Activated B cell treated with CpG ODN at 0.5 μM for 24 hours (primary cell): ENCODE measurements at regions not wholly inside any gene's neighbourhood (a gene's known extent, or its start where the extent isn't known, plus 50 kb on each side); places are given as distances from the start of the nearest gene placed in this dataset.
"Not testable (repeated sequence)": the region's sequence is repeated elsewhere in the genome, so short reads cannot be mapped to it uniquely, and the experiment has no call there.

Experiments used
- ATAC-seq: fragments of 200-7000 bp; cut with Tn5 transposase; one replicate; pipeline ENCODE4 v1.10.0; 2021; ENCODE audit warnings: low read depth, mild to moderate bottlenecking, moderate library complexity
- CTCF ChIA-PET: fragments of 350-600 bp; sonication (Branson Sonifier 250); formaldehyde crosslinking; loops from one replicate; lab custom pipeline; 2021; ENCODE audit warnings: antibody characterized with exemption; lab: Charles Lee
- POLR2A ChIA-PET: fragments of 350-600 bp; sonication (Branson Sonifier 250); formaldehyde crosslinking; loops from one replicate; lab custom pipeline; 2021; ENCODE audit warnings: antibody characterized with exemption; lab: Charles Lee
- DNase-seq: peaks from one replicate; pipeline ENCODE4 v3.0.0; 2022
- H3K27ac Mint-ChIP-seq: one replicate; pipeline ENCODE4 v1.8.0; 2020; ENCODE audit warnings: mixed read lengths
- H3K27me3 Mint-ChIP-seq: one replicate; pipeline ENCODE4 v1.8.0; 2021; ENCODE audit warnings: mixed read lengths
- H3K36me3 Mint-ChIP-seq: one replicate; pipeline ENCODE4 v1.8.0; 2021; ENCODE audit warnings: low read depth, mixed read lengths
- H3K4me1 Mint-ChIP-seq: one replicate; pipeline ENCODE4 v1.8.0; 2021; ENCODE audit warnings: mixed read lengths
- H3K4me3 Mint-ChIP-seq: one replicate; pipeline ENCODE4 v1.8.0; 2020; ENCODE audit warnings: mild to moderate bottlenecking, mixed read lengths
- H3K9me3 Mint-ChIP-seq: one replicate; pipeline ENCODE4 v1.8.0; 2020; ENCODE audit warnings: mixed read lengths
- CTCF ChIP-seq: fragments of 200-600 bp; IDR thresholded peaks from one replicate; pipeline ENCODE4 v1.8.0; 2022; ENCODE audit warnings: antibody characterized with exemption, mild to moderate bottlenecking
- intact Hi-C: fragments of 100-400 bp; cut with micrococcal nuclease; formaldehyde crosslinking; loops from one replicate; pipeline ENCODE4 v1.15.1; 2024

- no peak for TF ChIP-seq CTCF
- Mint-ChIP-seq H3K27ac (no peak overlapping the region), H3K27me3 (no peaks in the 10 kb centered on the region), H3K9me3 (no peaks in the 10 kb centered on the region), H3K4me1 (no peaks in the 10 kb centered on the region), H3K4me3 (no peak overlapping the region), H3K36me3 (no peaks in the 10 kb centered on the region)
- POLR2A ChIA-PET = no interaction called here
- DNase-seq = no peak
- CTCF ChIA-PET = no interaction called here
- intact Hi-C loops = no loop called here
- ATAC-seq = no peak
These were observed 660.7 kb downstream of the LMO4 start for GRCh38 chr1:87989346-87989745.

GRCh38 chr1:87992536-87992935, 663.9 kb downstream of the LMO4 start:
- CTCF ChIA-PET, H3K9me3 Mint-ChIP-seq, H3K27ac Mint-ChIP-seq, POLR2A ChIA-PET, H3K4me1 Mint-ChIP-seq, intact Hi-C loops, H3K4me3 Mint-ChIP-seq, H3K27me3 Mint-ChIP-seq, ATAC-seq, DNase-seq, H3K36me3 Mint-ChIP-seq: not testable (repeated sequence)

GRCh38 chr1:87993051-87993450, 664.4 kb downstream of the LMO4 start:
- peaks cover 3% of the 10 kb centered on the region for H3K27me3 Mint-ChIP-seq
- no peak for TF ChIP-seq CTCF
- ChIA-PET CTCF (no interaction called here), POLR2A (no interaction called here)
- ATAC-seq (no peak), DNase-seq (no peak)
- no peaks in the 10 kb centered on the region for H3K4me1 Mint-ChIP-seq
- H3K36me3 Mint-ChIP-seq = no peaks in the 10 kb centered on the region
- no peak overlapping the region for H3K4me3 Mint-ChIP-seq
- H3K27ac Mint-ChIP-seq = no peak overlapping the region
- intact Hi-C loops = no loop called here
- H3K9me3 Mint-ChIP-seq = no peaks in the 10 kb centered on the region

DNA sequence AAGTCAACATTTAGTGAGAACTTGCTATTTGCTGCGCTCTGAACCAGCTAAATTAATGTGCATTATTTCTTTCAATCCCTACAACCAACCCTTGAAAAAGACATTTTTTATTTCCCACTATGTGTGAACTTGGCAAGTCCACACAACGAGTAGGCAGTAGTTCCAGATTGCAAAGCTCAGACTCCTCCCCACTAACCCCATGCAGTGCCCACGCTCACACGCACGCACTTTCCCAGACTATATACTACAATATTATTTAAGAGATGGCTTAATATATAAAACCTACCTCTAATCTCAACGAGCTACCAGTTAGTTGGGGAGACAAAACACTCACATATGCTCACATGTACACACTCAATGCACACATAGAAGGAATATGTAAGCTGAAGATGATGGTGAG, 671.2 kb downstream of the LMO4 start:
- intact Hi-C loops = no loop called here
- TF ChIP-seq CTCF = no peak
- DNase-seq (no peak), ATAC-seq (no peak)
- Mint-ChIP-seq H3K4me3 (no peak overlapping the region), H3K36me3 (no peaks in the 10 kb centered on the region), H3K27ac (no peak overlapping the region), H3K4me1 (no peaks in the 10 kb centered on the region), H3K27me3 (peaks cover 8% of the 10 kb centered on the region), H3K9me3 (no peaks in the 10 kb centered on the region)
- POLR2A ChIA-PET = no interaction called here
- CTCF ChIA-PET = no interaction called here

DNA sequence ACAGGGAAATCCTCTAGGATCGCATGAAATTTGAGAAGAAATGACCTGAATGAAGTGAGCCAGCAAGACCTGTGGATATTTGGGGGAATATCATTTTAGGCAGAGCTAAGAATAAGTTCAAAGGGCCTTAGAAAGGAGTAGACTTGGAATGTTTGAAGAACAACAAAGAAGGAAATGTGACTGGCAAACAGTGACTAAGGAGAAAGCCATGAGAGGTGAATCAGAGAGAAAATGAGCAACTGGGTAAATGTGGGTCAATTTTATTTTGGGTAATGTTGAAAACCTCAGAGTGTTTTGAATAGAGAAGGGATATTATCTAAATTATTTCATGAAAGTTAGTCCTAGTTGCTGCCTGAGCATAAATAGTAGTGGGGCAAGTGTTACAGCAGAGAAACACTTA, 672.8 kb downstream of the LMO4 start:
- POLR2A ChIA-PET = no interaction called here
- DNase-seq (no peak), ATAC-seq (no peak)
- peaks cover 5% of the 10 kb centered on the region for H3K27me3 Mint-ChIP-seq
- no peak for TF ChIP-seq CTCF
- no peaks in the 10 kb centered on the region for H3K4me1 Mint-ChIP-seq
- no peaks in the 10 kb centered on the region for H3K9me3 Mint-ChIP-seq
- H3K27ac Mint-ChIP-seq = no peak overlapping the region
- no peak overlapping the region for H3K4me3 Mint-ChIP-seq
- intact Hi-C loops = no loop called here
- CTCF ChIA-PET = no interaction called here
- H3K36me3 Mint-ChIP-seq = no peaks in the 10 kb centered on the region

GRCh38 chr1:88003255-88003654, 674.6 kb downstream of the LMO4 start:
- intact Hi-C loops = no loop called here
- Mint-ChIP-seq H3K36me3 (no peaks in the 10 kb centered on the region), H3K27me3 (peaks cover 5% of the 10 kb centered on the region), H3K9me3 (no peaks in the 10 kb centered on the region), H3K4me1 (no peaks in the 10 kb centered on the region), H3K27ac (no peak overlapping the region), H3K4me3 (no peak overlapping the region)
- no peak for TF ChIP-seq CTCF
- CTCF ChIA-PET = no interaction called here
- DNase-seq (no peak), ATAC-seq (no peak)
- POLR2A ChIA-PET = no interaction called here
